ENCODE measurements at regions not wholly inside any gene's neighbourhood (a gene's known extent, or its start where the extent isn't known, plus 50 kb on each side); places are given as distances from the start of the nearest gene placed in this dataset.

DNA sequence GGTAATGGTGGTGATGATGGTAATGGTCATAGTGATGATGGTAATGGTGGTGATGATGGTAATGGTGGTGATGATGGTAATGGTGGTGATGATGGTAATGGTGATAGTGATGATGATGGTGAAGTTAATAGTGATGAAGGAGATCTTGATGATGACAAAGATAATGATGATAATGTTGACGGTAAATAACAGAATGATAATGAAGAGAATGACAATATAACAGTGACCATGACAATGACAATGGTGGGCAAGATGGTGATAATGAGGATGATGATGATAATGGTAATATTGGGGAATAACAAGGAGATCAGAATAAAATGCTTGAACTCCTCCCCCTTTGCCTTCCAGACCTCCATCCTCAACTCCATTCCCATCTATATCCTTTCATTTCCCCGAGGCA is 233.3 kb upstream of the SFSWAP start:
- no peak for DNase-seq (ENCODE audit: low read depth in 2 of 2)

GRCh38 chr12:131478468-131478867 is 232.4 kb upstream of the SFSWAP start:
- no peak for DNase-seq (ENCODE audit: low read depth in 2 of 2)

DNA sequence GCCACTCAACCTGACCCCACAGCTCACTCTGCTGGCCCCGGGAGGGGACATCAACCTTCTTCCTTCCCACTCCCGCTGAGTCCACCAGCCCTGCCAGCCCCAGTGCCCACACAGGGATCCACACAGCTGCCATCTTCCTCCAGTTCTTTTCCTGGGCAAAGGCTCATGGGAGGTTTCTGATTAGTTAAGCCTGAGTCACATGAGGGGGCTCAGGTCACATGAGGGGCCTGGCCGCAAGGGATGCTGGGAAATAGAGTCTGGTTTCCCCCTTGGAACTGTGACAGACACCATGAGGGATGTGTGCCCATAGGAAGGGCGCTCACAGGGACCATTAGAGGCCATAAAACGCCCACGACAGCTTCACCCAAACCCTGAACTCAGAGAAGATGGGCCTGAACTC is 228.7 kb upstream of the SFSWAP start:
- DNase-seq (ENCODE audit: low read depth in 2 of 2) = no peak

GRCh38 chr12:131482686-131483085 is 228.2 kb upstream of the SFSWAP start:
- no peak for DNase-seq (ENCODE audit: low read depth in 2 of 2)

- no peak for DNase-seq (ENCODE audit: low read depth in 2 of 2)
These were observed 224.2 kb upstream of the SFSWAP start for GRCh38 chr12:131486451-131487230.

DNA sequence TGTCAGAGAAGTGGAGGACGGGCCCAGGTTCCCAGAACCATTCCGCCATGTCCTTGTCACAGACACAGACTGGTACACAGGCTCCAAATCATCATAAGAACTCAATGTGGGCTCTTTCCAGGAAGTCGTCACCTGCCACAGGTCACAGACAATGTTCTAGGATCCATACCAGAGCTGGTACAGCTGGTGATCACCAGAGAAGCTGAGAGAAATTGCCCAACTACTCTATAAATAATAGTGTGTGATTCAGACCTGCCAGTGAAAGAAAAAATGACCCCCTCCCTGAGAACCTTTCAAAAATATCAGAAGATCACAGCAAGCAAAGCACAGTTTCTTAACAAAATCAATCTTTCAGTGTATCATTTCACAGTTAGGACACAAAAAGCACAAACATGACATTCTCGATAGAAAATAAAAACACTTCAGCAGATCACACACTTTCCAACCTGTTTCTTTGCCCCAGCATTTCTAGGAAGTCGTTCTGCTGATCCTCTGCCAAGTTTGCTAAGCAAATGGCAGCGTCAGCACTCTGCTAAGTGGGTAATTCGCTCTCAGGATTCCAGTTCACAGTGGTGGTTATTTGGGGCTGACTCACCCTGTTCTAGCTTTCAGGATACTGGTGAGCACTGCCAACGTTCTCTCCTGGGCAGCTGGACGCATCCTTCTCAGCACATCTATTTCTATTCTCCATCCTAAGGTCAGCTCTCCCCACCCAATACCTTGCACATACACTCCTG is 223.3 kb upstream of the SFSWAP start:
- DNase-seq (ENCODE audit: low read depth in 2 of 2) = no peak

- no peak for DNase-seq (ENCODE audit: low read depth in 2 of 2)
These were observed 221.2 kb upstream of the SFSWAP start for GRCh38 chr12:131489718-131490117.

GRCh38 chr12:131491155-131491554 is 219.7 kb upstream of the SFSWAP start:
- DNase-seq (ENCODE audit: low read depth in 2 of 2) = no peak

GRCh38 chr12:131491916-131492490 is 218.9 kb upstream of the SFSWAP start:
- no peak for DNase-seq (ENCODE audit: low read depth in 2 of 2)

DNA sequence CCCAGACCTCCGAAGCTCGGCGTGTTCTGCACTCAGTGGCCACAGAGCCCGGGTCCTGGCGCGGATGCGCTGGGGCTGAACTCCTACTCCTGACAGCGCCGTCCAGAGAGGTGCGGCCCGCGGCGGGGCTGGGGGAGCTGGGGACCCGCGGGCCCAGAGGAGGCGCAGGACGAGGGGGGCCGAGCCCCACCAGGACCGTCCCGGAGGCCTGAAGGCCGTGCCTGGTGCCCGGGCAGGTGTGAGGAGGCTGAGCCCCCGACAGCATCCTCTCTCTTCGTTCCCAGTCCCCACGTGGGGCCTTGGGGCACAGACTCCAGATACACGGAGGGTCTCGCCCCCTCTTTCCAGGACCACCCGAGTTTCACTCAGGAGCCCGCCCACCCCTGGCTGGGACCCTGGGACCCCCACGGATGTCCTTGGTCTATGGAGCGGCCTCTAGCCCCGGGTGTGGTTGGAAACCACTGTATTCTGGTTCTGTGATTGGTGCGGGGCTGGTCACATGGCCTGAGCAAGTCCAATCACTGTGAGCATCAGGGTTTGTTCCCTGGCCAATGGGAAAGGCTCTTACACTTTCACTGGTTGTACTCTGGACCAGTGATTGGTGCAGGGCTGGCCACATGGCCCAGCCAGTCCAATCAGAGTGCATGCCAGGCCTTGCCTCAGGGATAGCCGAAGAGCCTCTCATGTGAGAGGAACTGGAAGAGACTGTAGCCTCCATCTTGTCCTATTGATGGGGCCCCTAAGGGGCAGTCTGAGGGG is 217.6 kb upstream of the SFSWAP start:
- DNase-seq (ENCODE audit: low read depth in 2 of 2) = no peak

DNA sequence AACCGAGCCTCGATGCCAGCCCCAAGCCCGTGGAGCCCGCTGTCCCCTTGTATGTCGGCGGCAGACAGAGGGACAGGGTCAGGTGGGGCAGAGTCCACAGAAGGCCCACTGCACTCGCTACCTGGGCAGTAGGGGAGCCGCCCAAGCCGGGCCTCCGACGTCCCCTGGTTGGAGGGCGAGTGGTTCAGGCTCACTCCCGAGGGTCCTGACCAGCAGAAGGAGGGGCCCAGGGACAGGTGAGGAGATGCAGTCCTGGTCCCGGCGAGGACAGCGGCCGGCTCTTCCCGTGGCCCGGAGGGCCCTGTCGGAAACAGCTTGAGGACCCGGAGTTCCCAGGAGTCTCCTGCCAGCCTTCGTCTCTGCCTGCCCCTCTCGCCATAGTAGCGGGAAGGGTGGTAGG is 216.7 kb upstream of the SFSWAP start:
- DNase-seq (ENCODE audit: low read depth in 2 of 2) = no peak

GRCh38 chr12:131494741-131495524 is 216.0 kb upstream of the SFSWAP start:
- no peak for DNase-seq (ENCODE audit: low read depth in 2 of 2)

- DNase-seq (ENCODE audit: low read depth in 2 of 2) = no peak
These were observed 212.9 kb upstream of the SFSWAP start for GRCh38 chr12:131497966-131498365.

GRCh38 chr12:131499160-131499863 is 211.6 kb upstream of the SFSWAP start:
- no peak for DNase-seq (ENCODE audit: low read depth in 2 of 2)

DNA sequence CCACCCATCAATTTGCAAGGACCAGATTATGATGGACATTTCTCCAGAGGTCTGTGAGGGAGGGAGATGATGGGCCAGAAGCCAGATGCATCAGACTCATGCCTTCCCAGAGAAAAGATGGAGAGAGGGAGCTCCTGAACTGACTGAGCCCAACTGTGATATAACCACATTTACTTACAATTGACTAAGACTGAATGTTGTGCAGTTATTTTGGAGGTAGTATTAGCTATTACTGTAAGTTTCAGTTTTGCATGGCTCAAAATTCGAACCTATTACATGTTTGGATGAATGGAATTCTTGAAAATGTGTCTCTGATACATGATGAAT is 211.1 kb upstream of the SFSWAP start:
- no peak for DNase-seq (ENCODE audit: low read depth in 2 of 2)

- DNase-seq (ENCODE audit: low read depth in 2 of 2) = no peak
These were observed 210.3 kb upstream of the SFSWAP start for GRCh38 chr12:131500564-131500963.

GRCh38 chr12:131505561-131505960 is 205.3 kb upstream of the SFSWAP start:
- DNase-seq (ENCODE audit: low read depth in 2 of 2) = no peak

DNA sequence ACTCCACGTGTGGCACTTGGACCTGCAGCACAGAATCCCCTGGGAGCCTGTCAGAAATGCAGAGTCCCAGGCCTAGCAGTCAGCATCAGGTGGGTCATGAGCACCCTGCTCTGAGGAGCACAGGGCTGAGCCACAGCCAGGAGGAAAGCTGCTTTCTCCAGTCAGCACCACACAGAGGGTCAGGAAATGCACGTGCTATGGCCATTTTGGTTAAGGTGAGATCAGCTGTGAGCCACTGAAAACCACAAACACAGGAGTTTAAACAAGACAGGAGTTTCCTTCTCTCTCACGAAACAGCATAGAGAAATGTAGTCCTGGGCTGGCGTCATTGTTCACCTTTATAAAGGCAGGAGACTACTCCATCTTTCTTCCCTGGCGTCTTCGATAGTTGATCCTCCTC is 204.5 kb upstream of the SFSWAP start:
- no peak for DNase-seq (ENCODE audit: low read depth in 2 of 2)

- DNase-seq (ENCODE audit: low read depth in 2 of 2) = no peak
These were observed 203.8 kb upstream of the SFSWAP start for GRCh38 chr12:131507094-131507493.

GRCh38 chr12:131507881-131508280 is 203.0 kb upstream of the SFSWAP start:
- no peak for DNase-seq (ENCODE audit: low read depth in 2 of 2)

DNA sequence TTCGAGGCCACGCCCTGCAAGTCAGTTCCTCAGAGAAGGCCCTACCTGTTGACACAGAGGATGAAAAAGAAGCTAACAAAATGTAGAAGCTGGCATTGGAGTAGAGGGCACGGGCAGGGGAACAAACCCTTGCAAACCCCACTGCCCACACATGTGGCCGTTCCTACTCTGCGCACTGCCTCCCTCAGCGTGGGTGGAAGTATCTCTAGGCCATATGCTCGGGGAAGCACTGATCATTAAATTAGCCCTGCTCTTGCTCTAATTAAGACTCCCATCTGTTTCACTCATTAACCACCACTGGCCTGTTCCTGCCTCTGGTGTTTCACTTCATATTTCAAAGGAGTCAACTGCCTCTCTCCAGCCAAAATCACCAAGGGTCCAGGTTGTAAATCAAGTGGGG is 201.2 kb upstream of the SFSWAP start:
- DNase-seq (ENCODE audit: low read depth in 2 of 2) = no peak
